Breast epithelium (tissue), 4 donors: ENCODE measurements at regions not wholly inside any gene's neighbourhood (a gene's known extent, or its start where the extent isn't known, plus 50 kb on each side); places are given as distances from the start of the nearest gene placed in this dataset.

ENCODE experiments used
- DNase-seq, 2 donors: peaks; one replicate each; pipeline ENCODE4 v3.0.0-alpha.2; 2019; ENCODE audit warnings: low spot score in 2 of 2
- H3K27ac ChIP-seq, 2 donors: fragments of 200-600 bp; sonication (generic) in 1 of 2; one replicate each; pipeline ENCODE4 v1.5.1; 2016 to 2019; ENCODE audit warnings: mild to moderate bottlenecking in 1 of 2
- H3K27me3 ChIP-seq, 2 donors: fragments of 200-600 bp; sonication (generic) in 1 of 2; one replicate each; pipeline versions ENCODE4 v1.5.1 to v1.6.0; 2017 to 2019; ENCODE audit warnings: control low read depth in 1 of 2, mild to moderate bottlenecking in 1 of 2
- H3K36me3 ChIP-seq: fragments of 200-600 bp; one replicate; pipeline ENCODE4 v1.5.1; 2019
- H3K4me1 ChIP-seq, 2 donors: fragments of 200-600 bp; sonication (generic); one replicate each; pipeline ENCODE4 v1.5.1; 2016 to 2019; ENCODE audit warnings: control low read depth in 1 of 2
- H3K4me3 ChIP-seq, 3 donors: fragments of 200-600 bp; sonication (generic); 1 replicate in 2 of 3; 2 replicates in 1 of 3; pipeline ENCODE4 v1.5.1; 2016 to 2019; ENCODE audit warnings: mild to moderate bottlenecking in 3 of 3, moderate library complexity in 2 of 3
- H3K9me3 ChIP-seq, 2 donors: fragments of 200-600 bp; sonication (generic) in 1 of 2; one replicate each; pipeline ENCODE4 v1.5.1; 2016 to 2019; ENCODE audit warnings: control low read depth in 1 of 2
- CTCF ChIP-seq, 3 donors: fragments of 450-650 bp; IDR thresholded peaks; one replicate each; pipeline ENCODE4 v1.5.1; 2016 to 2017; ENCODE audit warnings: antibody characterized with exemption in 3 of 3, mild to moderate bottlenecking in 3 of 3, moderate library complexity in 3 of 3
- POLR2A ChIP-seq: fragments of 450-650 bp; IDR thresholded peaks from one replicate; pipeline ENCODE4 v1.6.1; 2016; ENCODE audit warnings: antibody characterized with exemption, mild to moderate bottlenecking, moderate library complexity
- POLR2AphosphoS5 ChIP-seq, 3 donors: sonication (generic); formaldehyde crosslinking; IDR thresholded peaks; one replicate each; pipeline ENCODE4 v1.6.1; 2017; ENCODE audit warnings: antibody characterized with exemption in 3 of 3
- intact Hi-C: fragments of 100-400 bp; cut with DNase I; formaldehyde crosslinking; loops from one replicate; pipeline ENCODE4 v1.15.1; 2023; ENCODE audit warnings: low total_unique reads

GRCh38 chr15:48046813-48047438 is 73.9 kb upstream of the SLC24A5 start:
- Histone ChIP-seq H3K36me3 (no peaks in the 10 kb centered on the region), H3K27ac (no peak overlapping the region), H3K9me3 (no peaks in the 10 kb centered on the region), H3K4me3 (no peak overlapping the region), H3K4me1 (no peaks in the 10 kb centered on the region), H3K27me3 (no peaks in the 10 kb centered on the region)
- TF ChIP-seq CTCF (IDR thresholded peaks at IDR 0.05) (no peak), POLR2A (no peak), POLR2AphosphoS5 (IDR thresholded peaks at IDR 0.05) (no peak)
- no peak for DNase-seq
- intact Hi-C loops: no loop called here

GRCh38 chr15:48049736-48050135 is 71.1 kb upstream of the SLC24A5 start:
- Histone ChIP-seq H3K27me3 (no peaks in the 10 kb centered on the region), H3K4me1 (no peaks in the 10 kb centered on the region), H3K4me3 (no peak overlapping the region), H3K36me3 (no peaks in the 10 kb centered on the region), H3K27ac (no peak overlapping the region), H3K9me3 (no peaks in the 10 kb centered on the region)
- intact Hi-C loops: no loop called here
- TF ChIP-seq POLR2A (no peak), POLR2AphosphoS5 (IDR thresholded peaks at IDR 0.05) (no peak), CTCF (IDR thresholded peaks at IDR 0.05) (no peak)
- no peak for DNase-seq

GRCh38 chr15:48052946-48053345 is 67.8 kb upstream of the SLC24A5 start:
- H3K4me3 ChIP-seq: no peak overlapping the region
- no peak for DNase-seq
- TF ChIP-seq POLR2A (no peak), CTCF (IDR thresholded peaks at IDR 0.05) (no peak), POLR2AphosphoS5 (IDR thresholded peaks at IDR 0.05) (no peak)
- H3K9me3 ChIP-seq: no peaks in the 10 kb centered on the region
- intact Hi-C loops: no loop called here
- no peaks in the 10 kb centered on the region for H3K36me3 ChIP-seq
- no peak overlapping the region for H3K27ac ChIP-seq
- H3K27me3 ChIP-seq: no peaks in the 10 kb centered on the region
- no peaks in the 10 kb centered on the region for H3K4me1 ChIP-seq

GRCh38 chr15:48058371-48058770 is 62.4 kb upstream of the SLC24A5 start:
- intact Hi-C loops: no loop called here
- H3K36me3 ChIP-seq: no peaks in the 10 kb centered on the region
- H3K27me3 ChIP-seq: no peaks in the 10 kb centered on the region
- no peak overlapping the region for H3K27ac ChIP-seq
- no peaks in the 10 kb centered on the region for H3K9me3 ChIP-seq
- TF ChIP-seq POLR2AphosphoS5 (IDR thresholded peaks at IDR 0.05) (no peak), POLR2A (no peak), CTCF (IDR thresholded peaks at IDR 0.05) (no peak)
- H3K4me3 ChIP-seq: no peak overlapping the region
- H3K4me1 ChIP-seq: no peaks in the 10 kb centered on the region
- DNase-seq: no peak

- Histone ChIP-seq H3K4me1 (no peaks in the 10 kb centered on the region), H3K9me3 (no peaks in the 10 kb centered on the region), H3K27me3 (no peaks in the 10 kb centered on the region), H3K36me3 (no peaks in the 10 kb centered on the region), H3K4me3 (peak overlapping the region; percentile 13 to 43 (median 15)), H3K27ac (no peak overlapping the region)
- intact Hi-C loops: no loop called here
- no peak for TF ChIP-seq CTCF (IDR thresholded peaks at IDR 0.05)
- TF ChIP-seq POLR2AphosphoS5 (IDR thresholded peaks at IDR 0.05): no peak
- no peak for TF ChIP-seq POLR2A
- DNase-seq: no peak
These were observed 61.0 kb upstream of the SLC24A5 start for GRCh38 chr15:48059791-48060190.
